MM.1S (cell line): ENCODE measurements at regions not wholly inside any gene's neighbourhood (a gene's known extent, or its start where the extent isn't known, plus 50 kb on each side); places are given as distances from the start of the nearest gene placed in this dataset.

ENCODE experiments used
- EZH2 ChIP-seq: fragments of 300-600 bp; sonication (generic); optimal IDR thresholded peaks from 2 replicates; pipeline ENCODE3; 2017; ENCODE audit warnings: low read depth, mild to moderate bottlenecking, antibody characterized with exemption, low read length, mixed read lengths
- TF ChIP-seq, protein P1 (sequence below): fragments of 300-600 bp; sonication (generic); IDR thresholded peaks from 2 replicates; pipeline ENCODE4 v1.5.1; 2016; ENCODE audit warnings: antibody characterized with exemption, low read length, mixed read lengths

DNA sequence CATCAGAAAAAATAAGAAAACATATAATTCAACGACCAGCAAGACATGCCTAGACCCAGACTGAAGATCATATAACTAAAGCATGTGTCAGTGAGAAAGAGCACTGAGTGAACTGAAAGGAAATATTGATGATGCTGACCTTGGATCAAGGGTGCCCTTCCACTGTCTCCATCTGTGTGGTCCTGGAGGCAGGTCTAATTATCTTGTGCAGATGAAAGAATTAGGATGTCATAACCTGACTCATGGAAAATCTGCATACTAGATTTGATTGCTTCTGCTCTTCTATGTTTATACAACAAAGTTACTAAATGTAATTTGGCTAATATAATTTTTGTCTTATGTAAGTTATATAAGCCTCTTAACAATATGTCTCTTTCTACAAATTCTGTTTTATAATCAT is 264.6 kb upstream of the TGFBR2 start:
- TF ChIP-seq, protein P1, sequence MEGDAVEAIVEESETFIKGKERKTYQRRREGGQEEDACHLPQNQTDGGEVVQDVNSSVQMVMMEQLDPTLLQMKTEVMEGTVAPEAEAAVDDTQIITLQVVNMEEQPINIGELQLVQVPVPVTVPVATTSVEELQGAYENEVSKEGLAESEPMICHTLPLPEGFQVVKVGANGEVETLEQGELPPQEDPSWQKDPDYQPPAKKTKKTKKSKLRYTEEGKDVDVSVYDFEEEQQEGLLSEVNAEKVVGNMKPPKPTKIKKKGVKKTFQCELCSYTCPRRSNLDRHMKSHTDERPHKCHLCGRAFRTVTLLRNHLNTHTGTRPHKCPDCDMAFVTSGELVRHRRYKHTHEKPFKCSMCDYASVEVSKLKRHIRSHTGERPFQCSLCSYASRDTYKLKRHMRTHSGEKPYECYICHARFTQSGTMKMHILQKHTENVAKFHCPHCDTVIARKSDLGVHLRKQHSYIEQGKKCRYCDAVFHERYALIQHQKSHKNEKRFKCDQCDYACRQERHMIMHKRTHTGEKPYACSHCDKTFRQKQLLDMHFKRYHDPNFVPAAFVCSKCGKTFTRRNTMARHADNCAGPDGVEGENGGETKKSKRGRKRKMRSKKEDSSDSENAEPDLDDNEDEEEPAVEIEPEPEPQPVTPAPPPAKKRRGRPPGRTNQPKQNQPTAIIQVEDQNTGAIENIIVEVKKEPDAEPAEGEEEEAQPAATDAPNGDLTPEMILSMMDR: no peak
- TF ChIP-seq EZH2: no peak
